DMS53 treated with DMSO at 0.1 percent for 48 hours (cell line): ENCODE measurements at regions not wholly inside any gene's neighbourhood (a gene's known extent, or its start where the extent isn't known, plus 50 kb on each side); places are given as distances from the start of the nearest gene placed in this dataset.

Source experiments
- DNase-seq: peaks from one replicate; lab custom pipeline; 2025; ENCODE audit not compliant: unreplicated experiment; lab: John Stamatoyannopoulos, UW

- no peak for DNase-seq
These were observed 369.7 kb downstream of the ALG10 start for GRCh38 chr12:34391771-34392581.

- DNase-seq = no peak
These were observed 370.4 kb downstream of the ALG10 start for GRCh38 chr12:34392741-34393085.

GRCh38 chr12:34393086-34393820 is 371.0 kb downstream of the ALG10 start:
- DNase-seq = no peak

- DNase-seq = no peak
These were observed 371.5 kb downstream of the ALG10 start for GRCh38 chr12:34393821-34394150.

GRCh38 chr12:34394211-34395055 is 372.1 kb downstream of the ALG10 start:
- DNase-seq = no peak

- DNase-seq = no peak
These were observed 373.0 kb downstream of the ALG10 start for GRCh38 chr12:34395056-34396005.

GRCh38 chr12:34396006-34396860 is 373.9 kb downstream of the ALG10 start:
- no peak for DNase-seq

- DNase-seq = no peak
These were observed 374.7 kb downstream of the ALG10 start for GRCh38 chr12:34396861-34397590.

- DNase-seq = no peak
These were observed 375.5 kb downstream of the ALG10 start for GRCh38 chr12:34397591-34398365.

- DNase-seq = no peak
These were observed 376.0 kb downstream of the ALG10 start for GRCh38 chr12:34398366-34398705.

GRCh38 chr12:34398706-34399630 is 376.7 kb downstream of the ALG10 start:
- DNase-seq = no peak

- no peak for DNase-seq
These were observed 377.5 kb downstream of the ALG10 start for GRCh38 chr12:34399631-34400410.

GRCh38 chr12:34400411-34400881 is 378.1 kb downstream of the ALG10 start:
- DNase-seq = no peak

GRCh38 chr12:34400986-34401658 is 378.8 kb downstream of the ALG10 start:
- no peak for DNase-seq

GRCh38 chr12:34401659-34402227 is 379.4 kb downstream of the ALG10 start:
- DNase-seq = no peak
